ENCODE measurements at regions not wholly inside any gene's neighbourhood (a gene's known extent, or its start where the extent isn't known, plus 50 kb on each side); places are given as distances from the start of the nearest gene placed in this dataset.

DNA sequence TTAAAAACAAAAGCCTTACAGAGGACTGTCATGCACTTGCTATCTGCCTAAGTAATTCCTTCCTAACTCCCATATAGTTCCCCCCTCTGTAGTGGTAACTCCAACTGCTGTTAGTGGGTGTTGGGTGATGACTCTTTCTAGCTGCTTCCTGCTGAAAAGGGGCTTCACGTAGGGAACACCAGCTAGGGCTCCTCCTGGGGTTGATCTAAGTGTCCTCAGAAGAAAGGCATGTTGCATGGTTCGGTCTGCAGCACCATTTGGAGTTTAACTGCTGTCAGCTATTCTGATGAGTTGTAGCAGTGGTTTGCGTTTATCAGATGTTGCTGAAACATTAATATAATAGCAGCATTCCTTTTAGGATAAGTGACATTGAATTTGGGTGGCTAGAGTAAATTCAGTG, 281.9 kb upstream of the TUSC1 start:
- TF ChIP-seq, protein P1, sequence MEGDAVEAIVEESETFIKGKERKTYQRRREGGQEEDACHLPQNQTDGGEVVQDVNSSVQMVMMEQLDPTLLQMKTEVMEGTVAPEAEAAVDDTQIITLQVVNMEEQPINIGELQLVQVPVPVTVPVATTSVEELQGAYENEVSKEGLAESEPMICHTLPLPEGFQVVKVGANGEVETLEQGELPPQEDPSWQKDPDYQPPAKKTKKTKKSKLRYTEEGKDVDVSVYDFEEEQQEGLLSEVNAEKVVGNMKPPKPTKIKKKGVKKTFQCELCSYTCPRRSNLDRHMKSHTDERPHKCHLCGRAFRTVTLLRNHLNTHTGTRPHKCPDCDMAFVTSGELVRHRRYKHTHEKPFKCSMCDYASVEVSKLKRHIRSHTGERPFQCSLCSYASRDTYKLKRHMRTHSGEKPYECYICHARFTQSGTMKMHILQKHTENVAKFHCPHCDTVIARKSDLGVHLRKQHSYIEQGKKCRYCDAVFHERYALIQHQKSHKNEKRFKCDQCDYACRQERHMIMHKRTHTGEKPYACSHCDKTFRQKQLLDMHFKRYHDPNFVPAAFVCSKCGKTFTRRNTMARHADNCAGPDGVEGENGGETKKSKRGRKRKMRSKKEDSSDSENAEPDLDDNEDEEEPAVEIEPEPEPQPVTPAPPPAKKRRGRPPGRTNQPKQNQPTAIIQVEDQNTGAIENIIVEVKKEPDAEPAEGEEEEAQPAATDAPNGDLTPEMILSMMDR (IDR thresholded peaks at IDR 0.05): no peak
- no peak for TF ChIP-seq POLR2A (IDR thresholded peaks at IDR 0.05)

All from body of pancreas (tissue), 4 donors.